ENCODE measurements at regions not wholly inside any gene's neighbourhood (a gene's known extent, or its start where the extent isn't known, plus 50 kb on each side); places are given as distances from the start of the nearest gene placed in this dataset.

DNA sequence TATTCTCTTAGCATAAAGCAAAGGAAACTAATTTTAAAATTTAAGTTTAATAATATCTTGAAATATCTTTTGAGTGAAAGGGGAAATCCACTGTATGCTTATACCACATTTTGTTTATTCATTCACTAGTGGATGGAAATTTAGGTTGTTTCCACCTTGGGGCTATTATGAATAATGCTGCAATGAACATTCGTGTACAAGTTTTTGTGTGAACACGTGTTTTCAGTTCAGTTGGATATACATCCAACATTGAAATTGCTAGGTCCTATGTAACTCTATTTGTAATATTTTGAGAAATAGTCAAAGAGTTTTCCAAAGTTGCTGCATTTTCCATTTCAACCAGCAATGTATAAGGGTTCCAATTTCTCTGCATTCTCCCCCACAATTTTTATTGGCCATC, 83.7 kb upstream of the ETV6 start:
- Histone ChIP-seq H2AFZ (ENCODE audit: low read depth, low read length) (no peak overlapping the region), H3K36me3 (ENCODE audit: control insufficient read depth, insufficient read depth, low read length) (no peaks in the 10 kb centered on the region), H3K27me3 (ENCODE audit: control insufficient read depth in 2 of 2, insufficient read depth in 2 of 2, low read length in 2 of 2) (no peaks in the 10 kb centered on the region; a peak in 1 of 5 replicates), H3K9ac (ENCODE audit: insufficient read depth in 1 of 2, low read depth in 2 of 2, low read length in 2 of 2) (no peak overlapping the region), H3K27ac (ENCODE audit: extremely low read depth, low read depth, low read length) (no peak overlapping the region), H4K20me1 (replicated peaks; ENCODE audit: control insufficient read depth, insufficient read depth, low read length) (no peaks in the 10 kb centered on the region), H3K9me3 (replicated peaks; ENCODE audit: control insufficient read depth, insufficient read depth, low read depth, low read length) (no peaks in the 10 kb centered on the region), H3K4me2 (ENCODE audit: insufficient read depth, low read length) (no peak overlapping the region), H3K79me2 (ENCODE audit: control insufficient read depth, insufficient read depth, low read length) (no peaks in the 10 kb centered on the region), H3K4me3 (no peak overlapping the region), H3K4me1 (replicated peaks in 1 of 2; ENCODE audit: control insufficient read depth in 2 of 2, insufficient read depth in 2 of 2, low read length in 2 of 2) (no peaks in the 10 kb centered on the region), H3K9me1 (ENCODE audit: control insufficient read depth, insufficient read depth, low read length) (no peaks in the 10 kb centered on the region)
- intact Hi-C loops (cut with micrococcal nuclease): no loop called here
- in situ Hi-C loops (cut with MboI): loop anchor here (25.0 kb wide), 2 partner anchors 772 to 1147 kb away; partner anchors contain the start of gene CDKN1B
- ChIA-PET CTCF (ENCODE audit: low intra/inter-chr PET ratio) (no interaction called here), POLR2A (no interaction called here)
- no peak for ATAC-seq
- 0% methylated on average over 2 of the region's 2 CpGs for WGBS (ENCODE audit: insufficient coverage, low coverage, missing lambda C conversion rate)
- no TSS peak for BruUV-seq (replicated peaks)
- no peak for DNase-seq (ENCODE audit: extremely low read depth in 1 of 4, low spot score in 3 of 4)
- TF ChIP-seq CTBP1 (IDR thresholded peaks at IDR 0.05; ENCODE audit: borderline replicate concordance) (no peak), TGIF2 (CRISPR knock-in tag; IDR thresholded peaks at IDR 0.05) (no peak)
- TF ChIP-seq, protein P1, sequence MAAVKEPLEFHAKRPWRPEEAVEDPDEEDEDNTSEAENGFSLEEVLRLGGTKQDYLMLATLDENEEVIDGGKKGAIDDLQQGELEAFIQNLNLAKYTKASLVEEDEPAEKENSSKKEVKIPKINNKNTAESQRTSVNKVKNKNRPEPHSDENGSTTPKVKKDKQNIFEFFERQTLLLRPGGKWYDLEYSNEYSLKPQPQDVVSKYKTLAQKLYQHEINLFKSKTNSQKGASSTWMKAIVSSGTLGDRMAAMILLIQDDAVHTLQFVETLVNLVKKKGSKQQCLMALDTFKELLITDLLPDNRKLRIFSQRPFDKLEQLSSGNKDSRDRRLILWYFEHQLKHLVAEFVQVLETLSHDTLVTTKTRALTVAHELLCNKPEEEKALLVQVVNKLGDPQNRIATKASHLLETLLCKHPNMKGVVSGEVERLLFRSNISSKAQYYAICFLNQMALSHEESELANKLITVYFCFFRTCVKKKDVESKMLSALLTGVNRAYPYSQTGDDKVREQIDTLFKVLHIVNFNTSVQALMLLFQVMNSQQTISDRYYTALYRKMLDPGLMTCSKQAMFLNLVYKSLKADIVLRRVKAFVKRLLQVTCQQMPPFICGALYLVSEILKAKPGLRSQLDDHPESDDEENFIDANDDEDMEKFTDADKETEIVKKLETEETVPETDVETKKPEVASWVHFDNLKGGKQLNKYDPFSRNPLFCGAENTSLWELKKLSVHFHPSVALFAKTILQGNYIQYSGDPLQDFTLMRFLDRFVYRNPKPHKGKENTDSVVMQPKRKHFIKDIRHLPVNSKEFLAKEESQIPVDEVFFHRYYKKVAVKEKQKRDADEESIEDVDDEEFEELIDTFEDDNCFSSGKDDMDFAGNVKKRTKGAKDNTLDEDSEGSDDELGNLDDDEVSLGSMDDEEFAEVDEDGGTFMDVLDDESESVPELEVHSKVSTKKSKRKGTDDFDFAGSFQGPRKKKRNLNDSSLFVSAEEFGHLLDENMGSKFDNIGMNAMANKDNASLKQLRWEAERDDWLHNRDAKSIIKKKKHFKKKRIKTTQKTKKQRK (IDR thresholded peaks at IDR 0.05; ENCODE audit: borderline replicate concordance, low read depth, low read length): no peak
- no peak for FAIRE-seq

All from K562 (cell line).